Fibroblast of lung (primary cell): ENCODE measurements at regions not wholly inside any gene's neighbourhood (a gene's known extent, or its start where the extent isn't known, plus 50 kb on each side); places are given as distances from the start of the nearest gene placed in this dataset.

ENCODE experiments used
- DNase-seq, 2 donors: peaks; one replicate each; pipeline versions ENCODE4 v3.0.0 to v3.0.0-alpha.2; 2010; ENCODE audit warnings: low read depth in 2 of 2
- H2AFZ ChIP-seq: 2 replicates; pipeline ENCODE4 v1.5.1; 2012; ENCODE audit warnings: low read length, control low read depth, inconsistent platforms
- H3K27ac ChIP-seq: 2 replicates; pipeline ENCODE4 v1.5.1; 2011; ENCODE audit warnings: low read length, control low read depth; ENCODE audit not compliant: insufficient read depth
- H3K27me3 ChIP-seq: 2 replicates; pipeline ENCODE4 v1.5.1; 2011; ENCODE audit warnings: mild to moderate bottlenecking, low read length; ENCODE audit not compliant: control insufficient read depth, insufficient read depth
- H3K36me3 ChIP-seq: 2 replicates; pipeline ENCODE4 v1.5.1; 2011; ENCODE audit warnings: low read length; ENCODE audit not compliant: control insufficient read depth, insufficient read depth
- H3K4me1 ChIP-seq: 2 replicates; pipeline ENCODE4 v1.5.1; 2011; ENCODE audit warnings: low read length; ENCODE audit not compliant: control insufficient read depth, insufficient read depth; ENCODE audit errors: extremely low read depth
- H3K4me2 ChIP-seq: 2 replicates; pipeline ENCODE4 v1.5.1; 2011; ENCODE audit warnings: low read length, control low read depth; ENCODE audit not compliant: insufficient read depth; ENCODE audit errors: extremely low read depth
- H3K4me3 ChIP-seq, 4 experiments: fragments of 200-600 bp in 1 of 4; sonication (generic) in 1 of 4; replicated peaks in 1 of 4; 2 replicates each; pipeline ENCODE4 v1.5.1; 2011 to 2016; ENCODE audit warnings: low read length in 4 of 4, low read depth in 3 of 4, mild to moderate bottlenecking in 3 of 4, control low read depth in 2 of 4, inconsistent platforms in 1 of 4, mixed read lengths in 1 of 4; ENCODE audit not compliant: insufficient read depth in 1 of 4; ENCODE audit errors: control extremely low read depth in 1 of 4
- H3K79me2 ChIP-seq: 2 replicates; pipeline ENCODE4 v1.5.1; 2012; ENCODE audit warnings: mild to moderate bottlenecking, low read length, inconsistent platforms; ENCODE audit not compliant: control insufficient read depth, insufficient read depth
- H3K9ac ChIP-seq: 2 replicates; pipeline ENCODE4 v1.5.1; 2011; ENCODE audit warnings: mild to moderate bottlenecking, low read length, control low read depth; ENCODE audit not compliant: insufficient read depth
- H3K9me3 ChIP-seq: 2 replicates; pipeline ENCODE4 v1.5.1; 2012; ENCODE audit warnings: low read depth, low read length; ENCODE audit not compliant: control insufficient read depth, insufficient read depth
- H4K20me1 ChIP-seq: 2 replicates; pipeline ENCODE4 v1.5.1; 2011; ENCODE audit warnings: low read length; ENCODE audit not compliant: control insufficient read depth, insufficient read depth; ENCODE audit errors: extremely low read depth
- CTCF ChIP-seq, 2 donors: IDR thresholded peaks in 1 of 2; conservative IDR thresholded peaks in 1 of 2; 1 replicate in 1 of 2; 2 replicates in 1 of 2; pipeline ENCODE4 v1.5.1; 2011 to 2012; ENCODE audit warnings: low read length in 2 of 2, control low read depth in 1 of 2, inconsistent platforms in 1 of 2, low read depth in 1 of 2, mild to moderate bottlenecking in 1 of 2
- EZH2 ChIP-seq: IDR thresholded peaks from 2 replicates; pipeline ENCODE4 v1.5.1; 2012; ENCODE audit warnings: low read length, control low read depth, mild to moderate bottlenecking; ENCODE audit errors: missing control alignments

- Histone ChIP-seq H3K4me3 (no peak overlapping the region), H4K20me1 (no peaks in the 10 kb centered on the region), H3K4me1 (no peaks in the 10 kb centered on the region), H3K27ac (no peak overlapping the region), H3K9ac (no peak overlapping the region), H3K36me3 (no peaks in the 10 kb centered on the region), H3K27me3 (no peaks in the 10 kb centered on the region), H3K9me3 (no peaks in the 10 kb centered on the region), H3K79me2 (no peaks in the 10 kb centered on the region), H3K4me2 (no peak overlapping the region), H2AFZ (no peak overlapping the region)
- no peak for TF ChIP-seq CTCF (conservative IDR thresholded peaks at IDR 0.05 in 1 of 2, IDR thresholded peaks at IDR 0.05 in 1 of 2; ENCODE audit: low read depth in 1 of 2, low read length in 2 of 2)
- TF ChIP-seq EZH2: no peak
- DNase-seq: no peak
These were observed 173.5 kb downstream of the NPFFR2 start for GRCh38 chr4:72205298-72205697.

- no peak for TF ChIP-seq CTCF (conservative IDR thresholded peaks at IDR 0.05 in 1 of 2, IDR thresholded peaks at IDR 0.05 in 1 of 2; ENCODE audit: low read depth in 1 of 2, low read length in 2 of 2)
- no peak for TF ChIP-seq EZH2
- H3K36me3 ChIP-seq: no peaks in the 10 kb centered on the region
- H2AFZ ChIP-seq: no peak overlapping the region
- no peak overlapping the region for H3K4me3 ChIP-seq
- DNase-seq: peak in 1 of 2 donors; percentile 13
- H3K9me3 ChIP-seq: no peaks in the 10 kb centered on the region
- H4K20me1 ChIP-seq: no peaks in the 10 kb centered on the region
- no peaks in the 10 kb centered on the region for H3K27me3 ChIP-seq
- H3K27ac ChIP-seq: no peak overlapping the region
- no peak overlapping the region for H3K4me2 ChIP-seq
- no peaks in the 10 kb centered on the region for H3K79me2 ChIP-seq
- no peaks in the 10 kb centered on the region for H3K4me1 ChIP-seq
- no peak overlapping the region for H3K9ac ChIP-seq
These were observed 174.0 kb downstream of the NPFFR2 start for GRCh38 chr4:72205831-72206230.

- Histone ChIP-seq H2AFZ (no peak overlapping the region), H3K4me3 (no peak overlapping the region), H3K79me2 (no peaks in the 10 kb centered on the region), H3K27ac (no peak overlapping the region), H3K9ac (no peak overlapping the region), H3K4me1 (no peaks in the 10 kb centered on the region), H4K20me1 (no peaks in the 10 kb centered on the region), H3K36me3 (no peaks in the 10 kb centered on the region), H3K4me2 (no peak overlapping the region), H3K9me3 (no peaks in the 10 kb centered on the region), H3K27me3 (no peaks in the 10 kb centered on the region)
- TF ChIP-seq CTCF (conservative IDR thresholded peaks at IDR 0.05 in 1 of 2, IDR thresholded peaks at IDR 0.05 in 1 of 2; ENCODE audit: low read depth in 1 of 2, low read length in 2 of 2) (no peak), EZH2 (no peak)
- DNase-seq: no peak
These were observed 175.4 kb downstream of the NPFFR2 start for GRCh38 chr4:72207196-72207595.
